ENCODE measurements at regions not wholly inside any gene's neighbourhood (a gene's known extent, or its start where the extent isn't known, plus 50 kb on each side); places are given as distances from the start of the nearest gene placed in this dataset.

GRCh38 chr20:39850246-39850645 is 838.8 kb downstream of the MAFB start:
- ATAC-seq (no peak), DNase-seq (no peak)
- Mint-ChIP-seq H3K4me1 (no peaks in the 10 kb centered on the region), H3K27ac (no peak overlapping the region), H3K4me3 (no peak overlapping the region), H3K9me3 (peaks cover 0 to 4% (median 0%) of the 10 kb centered on the region in 11 donors), H3K27me3 (peaks cover 0 to 6% (median under 1%) of the 10 kb centered on the region in 5 donors), H3K36me3 (no peaks in the 10 kb centered on the region)
- CTCF ChIA-PET, result no interaction called here
- Histone ChIP-seq H3K27me3 (ENCODE audit: control insufficient read depth in 2 of 2, insufficient read depth in 2 of 2, low read length in 2 of 2) (no peaks in the 10 kb centered on the region), H3K9me3 (ENCODE audit: control insufficient read depth in 2 of 3, low read length in 3 of 3) (no peaks in the 10 kb centered on the region), H3K4me1 (ENCODE audit: control insufficient read depth in 2 of 2, insufficient read depth in 2 of 2, low read length in 2 of 2) (no peaks in the 10 kb centered on the region), H3K27ac (ENCODE audit: low read depth, low read length) (no peak overlapping the region), H3K4me3 (ENCODE audit: low read length) (no peak overlapping the region), H3K36me3 (ENCODE audit: control insufficient read depth in 2 of 3, insufficient read depth in 3 of 3, low read length in 3 of 3) (no peaks in the 10 kb centered on the region)
- POLR2A ChIA-PET, result no interaction called here
- intact Hi-C loops (cut with micrococcal nuclease), result no loop called here

GRCh38 chr20:39849664-39850063 is 839.4 kb downstream of the MAFB start:
- POLR2A ChIA-PET, result no interaction called here
- no peak for DNase-seq
- CTCF ChIA-PET, result no interaction called here

GRCh38 chr20:39849171-39849570 is 839.9 kb downstream of the MAFB start:
- Mint-ChIP-seq H3K27ac (no peak overlapping the region), H3K27me3 (peaks cover 0 to 6% (median 2%) of the 10 kb centered on the region in 5 donors), H3K9me3 (peaks cover 0 to 7% (median 0%) of the 10 kb centered on the region in 11 donors), H3K4me3 (no peak overlapping the region), H3K4me1 (no peaks in the 10 kb centered on the region), H3K36me3 (no peaks in the 10 kb centered on the region)
- intact Hi-C loops (cut with micrococcal nuclease), result no loop called here
- H3K36me3 ChIP-seq (ENCODE audit: control insufficient read depth in 2 of 3, insufficient read depth in 3 of 3, low read length in 3 of 3), result no peaks in the 10 kb centered on the region
- no peaks in the 10 kb centered on the region for H3K27me3 ChIP-seq (ENCODE audit: control insufficient read depth in 2 of 2, insufficient read depth in 2 of 2, low read length in 2 of 2)
- POLR2A ChIA-PET, result no interaction called here
- CTCF ChIA-PET, result no interaction called here
- ATAC-seq (no peak), DNase-seq (no peak)
- H3K4me1 ChIP-seq (ENCODE audit: control insufficient read depth in 2 of 2, insufficient read depth in 2 of 2, low read length in 2 of 2), result no peaks in the 10 kb centered on the region
- H3K9me3 ChIP-seq (ENCODE audit: control insufficient read depth in 2 of 3, low read length in 3 of 3), result no peaks in the 10 kb centered on the region
- no peak overlapping the region for H3K4me3 ChIP-seq (ENCODE audit: low read length)
- H3K27ac ChIP-seq (ENCODE audit: low read depth, low read length), result no peak overlapping the region

More at GRCh38 chr20:39849664-39850063, 839.4 kb downstream of the MAFB start:
- intact Hi-C loops (cut with micrococcal nuclease), result no loop called here
- no peaks in the 10 kb centered on the region for H3K9me3 ChIP-seq (ENCODE audit: control insufficient read depth in 2 of 3, low read length in 3 of 3)
- no peak for ATAC-seq
- Mint-ChIP-seq H3K36me3 (no peaks in the 10 kb centered on the region), H3K4me3 (no peak overlapping the region), H3K4me1 (no peaks in the 10 kb centered on the region), H3K27ac (no peak overlapping the region), H3K9me3 (peaks cover 0 to 7% (median 0%) of the 10 kb centered on the region in 11 donors), H3K27me3 (peaks cover 0 to 6% (median 0%) of the 10 kb centered on the region in 5 donors)
- no peak overlapping the region for H3K4me3 ChIP-seq (ENCODE audit: low read length)
- H3K36me3 ChIP-seq (ENCODE audit: control insufficient read depth in 2 of 3, insufficient read depth in 3 of 3, low read length in 3 of 3), result no peaks in the 10 kb centered on the region
- H3K27ac ChIP-seq (ENCODE audit: low read depth, low read length), result no peak overlapping the region
- no peaks in the 10 kb centered on the region for H3K27me3 ChIP-seq (ENCODE audit: control insufficient read depth in 2 of 2, insufficient read depth in 2 of 2, low read length in 2 of 2)
- H3K4me1 ChIP-seq (ENCODE audit: control insufficient read depth in 2 of 2, insufficient read depth in 2 of 2, low read length in 2 of 2), result no peaks in the 10 kb centered on the region

GRCh38 chr20:39839399-39840119 is 849.5 kb downstream of the MAFB start:
- Mint-ChIP-seq H3K9me3 (peaks cover 0 to 8% (median 0%) of the 10 kb centered on the region in 11 donors), H3K27me3 (peaks cover 0 to 9% (median 5%) of the 10 kb centered on the region in 5 donors), H3K4me3 (no peak overlapping the region), H3K4me1 (no peaks in the 10 kb centered on the region), H3K27ac (no peak overlapping the region), H3K36me3 (no peaks in the 10 kb centered on the region)
- no peak overlapping the region for H3K4me3 ChIP-seq (ENCODE audit: low read length)
- no peak overlapping the region for H3K27ac ChIP-seq (ENCODE audit: low read depth, low read length)
- H3K9me3 ChIP-seq (ENCODE audit: control insufficient read depth in 2 of 3, low read length in 3 of 3), result no peaks in the 10 kb centered on the region
- no peaks in the 10 kb centered on the region for H3K27me3 ChIP-seq (ENCODE audit: control insufficient read depth in 2 of 2, insufficient read depth in 2 of 2, low read length in 2 of 2)
- no peaks in the 10 kb centered on the region for H3K4me1 ChIP-seq (ENCODE audit: control insufficient read depth in 2 of 2, insufficient read depth in 2 of 2, low read length in 2 of 2)
- no peak for ATAC-seq
- ChIA-PET CTCF (no interaction called here), POLR2A (no interaction called here)
- intact Hi-C loops (cut with micrococcal nuclease), result no loop called here
- DNase-seq, result no peak
- H3K36me3 ChIP-seq (ENCODE audit: control insufficient read depth in 2 of 3, insufficient read depth in 3 of 3, low read length in 3 of 3), result no peaks in the 10 kb centered on the region

- H3K27ac Mint-ChIP-seq, result no peak overlapping the region
- CTCF ChIA-PET, result no interaction called here
Observed at GRCh38 chr20:39837561-39837960, 851.5 kb downstream of the MAFB start.

GRCh38 chr20:39835130-39835842 is 853.8 kb downstream of the MAFB start:
- H3K27me3 Mint-ChIP-seq, result peaks cover 0 to 8% (median 5%) of the 10 kb centered on the region in 5 donors
- ChIA-PET POLR2A (no interaction called here), CTCF (no interaction called here)
- H3K4me1 Mint-ChIP-seq, result no peaks in the 10 kb centered on the region
- no peaks in the 10 kb centered on the region for H3K4me1 ChIP-seq (ENCODE audit: control insufficient read depth in 2 of 2, insufficient read depth in 2 of 2, low read length in 2 of 2)
- ATAC-seq (no peak), DNase-seq (no peak)
- H3K36me3 Mint-ChIP-seq, result no peaks in the 10 kb centered on the region
- H3K27ac Mint-ChIP-seq, result no peak overlapping the region
- no peak overlapping the region for H3K27ac ChIP-seq (ENCODE audit: low read depth, low read length)
- H3K4me3 ChIP-seq (ENCODE audit: low read length), result no peak overlapping the region
- no peaks in the 10 kb centered on the region for H3K27me3 ChIP-seq (ENCODE audit: control insufficient read depth in 2 of 2, insufficient read depth in 2 of 2, low read length in 2 of 2)
- intact Hi-C loops (cut with micrococcal nuclease), result no loop called here
- no peak overlapping the region for H3K4me3 Mint-ChIP-seq
- no peaks in the 10 kb centered on the region for H3K36me3 ChIP-seq (ENCODE audit: control insufficient read depth in 2 of 3, insufficient read depth in 3 of 3, low read length in 3 of 3)
- peaks cover 0 to 7% (median 0%) of the 10 kb centered on the region in 11 donors for H3K9me3 Mint-ChIP-seq
- no peaks in the 10 kb centered on the region for H3K9me3 ChIP-seq (ENCODE audit: control insufficient read depth in 2 of 3, low read length in 3 of 3)

More at GRCh38 chr20:39837561-39837960, 851.5 kb downstream of the MAFB start:
- H3K4me1 ChIP-seq (ENCODE audit: control insufficient read depth in 2 of 2, insufficient read depth in 2 of 2, low read length in 2 of 2), result no peaks in the 10 kb centered on the region
- intact Hi-C loops (cut with micrococcal nuclease), result no loop called here
- Mint-ChIP-seq H3K36me3 (no peaks in the 10 kb centered on the region), H3K4me3 (no peak overlapping the region), H3K27me3 (peaks cover 0 to 8% (median 5%) of the 10 kb centered on the region in 5 donors), H3K4me1 (no peaks in the 10 kb centered on the region), H3K9me3 (peaks cover 0 to 8% (median 0%) of the 10 kb centered on the region in 11 donors)
- H3K27me3 ChIP-seq (ENCODE audit: control insufficient read depth in 2 of 2, insufficient read depth in 2 of 2, low read length in 2 of 2), result no peaks in the 10 kb centered on the region
- H3K36me3 ChIP-seq (ENCODE audit: control insufficient read depth in 2 of 3, insufficient read depth in 3 of 3, low read length in 3 of 3), result no peaks in the 10 kb centered on the region
- no peak overlapping the region for H3K27ac ChIP-seq (ENCODE audit: low read depth, low read length)
- POLR2A ChIA-PET, result no interaction called here
- no peaks in the 10 kb centered on the region for H3K9me3 ChIP-seq (ENCODE audit: control insufficient read depth in 2 of 3, low read length in 3 of 3)
- H3K4me3 ChIP-seq (ENCODE audit: low read length), result no peak overlapping the region
- DNase-seq (no peak), ATAC-seq (no peak)

GRCh38 chr20:39830903-39831302 is 858.1 kb downstream of the MAFB start:
- Histone ChIP-seq H3K27ac (ENCODE audit: low read depth, low read length) (no peak overlapping the region), H3K4me1 (ENCODE audit: control insufficient read depth in 2 of 2, insufficient read depth in 2 of 2, low read length in 2 of 2) (no peaks in the 10 kb centered on the region), H3K4me3 (ENCODE audit: low read length) (no peak overlapping the region), H3K9me3 (ENCODE audit: control insufficient read depth in 2 of 3, low read length in 3 of 3) (no peaks in the 10 kb centered on the region), H3K36me3 (ENCODE audit: control insufficient read depth in 2 of 3, insufficient read depth in 3 of 3, low read length in 3 of 3) (no peaks in the 10 kb centered on the region), H3K27me3 (ENCODE audit: control insufficient read depth in 2 of 2, insufficient read depth in 2 of 2, low read length in 2 of 2) (no peaks in the 10 kb centered on the region)
- Mint-ChIP-seq H3K4me1 (no peaks in the 10 kb centered on the region), H3K4me3 (no peak overlapping the region), H3K27me3 (peaks cover 0 to 11% (median 5%) of the 10 kb centered on the region in 5 donors), H3K9me3 (peaks cover 0 to 8% (median 0%) of the 10 kb centered on the region in 11 donors), H3K27ac (no peak overlapping the region), H3K36me3 (no peaks in the 10 kb centered on the region)
- ChIA-PET POLR2A (no interaction called here), CTCF (no interaction called here)
- DNase-seq, result no peak
- intact Hi-C loops (cut with micrococcal nuclease), result no loop called here
- no peak for ATAC-seq

Measured in naive thymus-derived CD4-positive, alpha-beta T cell (primary cell).